ENCODE measurements at regions not wholly inside any gene's neighbourhood (a gene's known extent, or its start where the extent isn't known, plus 50 kb on each side); places are given as distances from the start of the nearest gene placed in this dataset.
"Not testable (repeated sequence)": the region's sequence is repeated elsewhere in the genome, so short reads cannot be mapped to it uniquely, and the experiment has no call there.

DNA sequence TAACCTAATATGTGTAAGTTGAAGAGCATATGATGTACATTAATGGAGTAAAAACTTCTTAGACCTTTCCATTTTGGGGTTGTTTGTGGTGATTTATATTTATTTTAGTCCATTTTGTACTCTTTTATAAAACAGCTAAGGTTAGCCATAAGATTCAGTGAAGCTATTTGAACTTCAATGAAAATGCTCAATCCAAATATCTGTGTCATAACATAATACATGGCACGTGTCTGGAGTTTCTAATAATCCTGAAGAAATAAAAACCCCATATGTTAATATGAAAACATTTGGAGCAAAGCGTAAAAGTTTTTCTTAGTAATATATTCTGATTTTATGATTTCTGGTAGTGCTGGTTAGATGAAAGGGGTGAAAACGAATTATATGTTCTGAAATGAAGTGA lies 1729.7 kb downstream of the PCDH9 start:
- H3K4me3 ChIP-seq (ENCODE audit: low read length) = no peak overlapping the region
- no peak overlapping the region for H3K4me2 ChIP-seq (ENCODE audit: low read depth, low read length)
- no peaks in the 10 kb centered on the region for H4K20me1 ChIP-seq (ENCODE audit: insufficient read depth, low read length)
- no peak overlapping the region for H3K27ac ChIP-seq (ENCODE audit: low read length)
- H3K9ac ChIP-seq (ENCODE audit: low read length) = no peak overlapping the region
- H3F3A ChIP-seq (ENCODE audit: insufficient read depth, low read length) = no peaks in the 10 kb centered on the region
- DNase-seq = no peak
- no peaks in the 10 kb centered on the region for H3K4me1 ChIP-seq (ENCODE audit: low read length)
- no peaks in the 10 kb centered on the region for H3K9me2 ChIP-seq (replicated peaks; ENCODE audit: insufficient read depth, low read length)
- no peaks in the 10 kb centered on the region for H3K9me3 ChIP-seq (replicated peaks; ENCODE audit: insufficient read depth, low read length)
- no peaks in the 10 kb centered on the region for H3K36me3 ChIP-seq (replicated peaks; ENCODE audit: insufficient read depth, low read length)
- TF ChIP-seq, protein P1, sequence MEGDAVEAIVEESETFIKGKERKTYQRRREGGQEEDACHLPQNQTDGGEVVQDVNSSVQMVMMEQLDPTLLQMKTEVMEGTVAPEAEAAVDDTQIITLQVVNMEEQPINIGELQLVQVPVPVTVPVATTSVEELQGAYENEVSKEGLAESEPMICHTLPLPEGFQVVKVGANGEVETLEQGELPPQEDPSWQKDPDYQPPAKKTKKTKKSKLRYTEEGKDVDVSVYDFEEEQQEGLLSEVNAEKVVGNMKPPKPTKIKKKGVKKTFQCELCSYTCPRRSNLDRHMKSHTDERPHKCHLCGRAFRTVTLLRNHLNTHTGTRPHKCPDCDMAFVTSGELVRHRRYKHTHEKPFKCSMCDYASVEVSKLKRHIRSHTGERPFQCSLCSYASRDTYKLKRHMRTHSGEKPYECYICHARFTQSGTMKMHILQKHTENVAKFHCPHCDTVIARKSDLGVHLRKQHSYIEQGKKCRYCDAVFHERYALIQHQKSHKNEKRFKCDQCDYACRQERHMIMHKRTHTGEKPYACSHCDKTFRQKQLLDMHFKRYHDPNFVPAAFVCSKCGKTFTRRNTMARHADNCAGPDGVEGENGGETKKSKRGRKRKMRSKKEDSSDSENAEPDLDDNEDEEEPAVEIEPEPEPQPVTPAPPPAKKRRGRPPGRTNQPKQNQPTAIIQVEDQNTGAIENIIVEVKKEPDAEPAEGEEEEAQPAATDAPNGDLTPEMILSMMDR (IDR thresholded peaks at IDR 0.05; ENCODE audit: low read length) = no peak
- TF ChIP-seq EZH2phosphoT487 (IDR thresholded peaks at IDR 0.05; ENCODE audit: low read length) (no peak), EZH2 (optimal IDR thresholded peaks at IDR 0.05; ENCODE audit: low read depth, low read length) (no peak)
- no peaks in the 10 kb centered on the region for H3K27me3 ChIP-seq (replicated peaks; ENCODE audit: insufficient read depth, low read length)
- no peak overlapping the region for H2AFZ ChIP-seq (ENCODE audit: low read length)
- H3K79me2 ChIP-seq (ENCODE audit: low read length) = no peaks in the 10 kb centered on the region

DNA sequence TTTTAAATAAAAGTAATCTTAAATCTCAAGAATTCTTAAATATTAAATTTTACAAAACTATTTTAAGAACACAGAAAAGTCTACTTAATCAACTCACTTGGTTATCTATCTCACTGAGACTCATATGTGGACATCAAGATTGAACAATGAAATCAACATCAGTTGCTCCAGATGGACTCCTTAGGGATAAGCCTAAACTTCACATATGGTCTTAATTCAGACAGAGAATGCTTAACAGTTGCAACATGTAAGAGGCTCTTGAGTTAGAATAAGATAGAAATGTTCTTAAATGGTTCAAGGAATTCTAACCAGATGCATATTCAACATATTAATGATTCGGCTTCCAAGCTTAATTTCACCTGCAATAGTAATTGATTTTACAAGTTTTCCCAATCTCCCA lies 1730.9 kb downstream of the PCDH9 start:
- TF ChIP-seq, protein P1 (IDR thresholded peaks at IDR 0.05; ENCODE audit: low read length) = no peak
- TF ChIP-seq EZH2 (optimal IDR thresholded peaks at IDR 0.05; ENCODE audit: low read depth, low read length) = no peak
- TF ChIP-seq EZH2phosphoT487 (IDR thresholded peaks at IDR 0.05; ENCODE audit: low read length) = no peak
- no peaks in the 10 kb centered on the region for H4K20me1 ChIP-seq (ENCODE audit: insufficient read depth, low read length)
- no peak overlapping the region for H3K27ac ChIP-seq (ENCODE audit: low read length)
- no peak for DNase-seq
- H3K79me2 ChIP-seq (ENCODE audit: low read length) = no peaks in the 10 kb centered on the region
- H3K4me2 ChIP-seq (ENCODE audit: low read depth, low read length) = no peak overlapping the region
- no peak overlapping the region for H3K4me3 ChIP-seq (ENCODE audit: low read length)
- no peaks in the 10 kb centered on the region for H3F3A ChIP-seq (ENCODE audit: insufficient read depth, low read length)
- no peaks in the 10 kb centered on the region for H3K4me1 ChIP-seq (ENCODE audit: low read length)
- H3K36me3 ChIP-seq (replicated peaks; ENCODE audit: insufficient read depth, low read length) = no peaks in the 10 kb centered on the region
- H3K9me2 ChIP-seq (replicated peaks; ENCODE audit: insufficient read depth, low read length) = no peaks in the 10 kb centered on the region
- H2AFZ ChIP-seq (ENCODE audit: low read length) = no peak overlapping the region
- no peaks in the 10 kb centered on the region for H3K27me3 ChIP-seq (replicated peaks; ENCODE audit: insufficient read depth, low read length)
- no peak overlapping the region for H3K9ac ChIP-seq (ENCODE audit: low read length)
- H3K9me3 ChIP-seq (replicated peaks; ENCODE audit: insufficient read depth, low read length) = no peaks in the 10 kb centered on the region

DNA sequence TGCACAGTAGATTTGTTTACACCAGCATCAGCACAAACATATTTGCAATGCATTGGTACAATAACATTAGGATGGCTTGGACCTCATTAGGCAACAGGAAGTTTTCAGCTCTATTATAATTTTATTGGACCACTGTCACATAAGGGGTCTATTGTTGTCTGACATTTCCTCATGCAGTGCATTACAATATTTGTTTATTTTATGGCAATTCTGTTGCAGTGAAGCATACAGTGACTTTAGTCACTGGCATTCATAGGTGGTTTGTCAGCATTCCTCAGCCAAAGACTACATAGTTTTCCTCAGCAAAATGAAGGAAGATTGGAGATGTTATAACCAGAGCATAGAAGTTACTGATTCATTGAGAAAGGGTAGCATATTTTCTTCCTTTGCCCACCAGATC lies 1732.9 kb downstream of the PCDH9 start:
- Histone ChIP-seq H3K36me3 (replicated peaks; ENCODE audit: insufficient read depth, low read length) (no peaks in the 10 kb centered on the region), H3K4me3 (ENCODE audit: low read length) (no peak overlapping the region), H3K9ac (ENCODE audit: low read length) (no peak overlapping the region), H2AFZ (ENCODE audit: low read length) (no peak overlapping the region), H3K4me1 (ENCODE audit: low read length) (no peaks in the 10 kb centered on the region), H3K79me2 (ENCODE audit: low read length) (no peaks in the 10 kb centered on the region), H3K27me3 (replicated peaks; ENCODE audit: insufficient read depth, low read length) (no peaks in the 10 kb centered on the region), H3K4me2 (ENCODE audit: low read depth, low read length) (no peak overlapping the region), H3F3A (ENCODE audit: insufficient read depth, low read length) (no peaks in the 10 kb centered on the region), H3K9me2 (replicated peaks; ENCODE audit: insufficient read depth, low read length) (no peaks in the 10 kb centered on the region), H3K27ac (ENCODE audit: low read length) (no peak overlapping the region), H3K9me3 (replicated peaks; ENCODE audit: insufficient read depth, low read length) (no peaks in the 10 kb centered on the region), H4K20me1 (ENCODE audit: insufficient read depth, low read length) (no peaks in the 10 kb centered on the region)
- TF ChIP-seq, protein P1 (IDR thresholded peaks at IDR 0.05; ENCODE audit: low read length) = no peak
- TF ChIP-seq EZH2 (optimal IDR thresholded peaks at IDR 0.05; ENCODE audit: low read depth, low read length) = no peak
- no peak for TF ChIP-seq EZH2phosphoT487 (IDR thresholded peaks at IDR 0.05; ENCODE audit: low read length)
- DNase-seq = no peak

DNA sequence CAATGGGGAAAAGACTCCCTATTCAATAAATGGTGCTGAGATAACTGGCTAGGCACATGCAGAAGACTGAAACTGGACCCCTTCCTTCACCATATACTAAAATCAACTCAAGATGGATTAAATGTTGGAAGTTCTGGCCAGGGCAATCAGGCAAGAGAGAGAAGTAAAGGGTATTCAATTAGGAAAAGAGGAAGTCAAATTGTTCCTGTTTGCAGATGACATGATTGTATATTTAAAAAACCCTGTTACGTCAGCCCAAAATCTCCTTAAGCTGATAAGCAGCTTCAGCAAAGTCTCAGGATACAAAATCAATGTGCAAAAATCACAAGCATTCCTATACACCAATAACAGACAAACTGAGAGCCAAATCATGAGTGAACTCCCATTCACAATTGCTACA lies 1739.4 kb downstream of the PCDH9 start:
- not testable (repeated sequence) for H3K27me3 ChIP-seq (replicated peaks; ENCODE audit: insufficient read depth, low read length); H3K79me2 ChIP-seq (ENCODE audit: low read length); H3K36me3 ChIP-seq (replicated peaks; ENCODE audit: insufficient read depth, low read length); H3K9ac ChIP-seq (ENCODE audit: low read length); H3F3A ChIP-seq (ENCODE audit: insufficient read depth, low read length); H3K9me2 ChIP-seq (replicated peaks; ENCODE audit: insufficient read depth, low read length); H3K27ac ChIP-seq (ENCODE audit: low read length); H3K9me3 ChIP-seq (replicated peaks; ENCODE audit: insufficient read depth, low read length); DNase-seq; H2AFZ ChIP-seq (ENCODE audit: low read length); H3K4me3 ChIP-seq (ENCODE audit: low read length); H4K20me1 ChIP-seq (ENCODE audit: insufficient read depth, low read length); H3K4me2 ChIP-seq (ENCODE audit: low read depth, low read length)
- peaks cover 12% of the 10 kb centered on the region; the same call in 1 of the 2 replicates for H3K4me1 ChIP-seq (ENCODE audit: low read length)

Measured in MM.1S (cell line).